ENCODE measurements at regions not wholly inside any gene's neighbourhood (a gene's known extent, or its start where the extent isn't known, plus 50 kb on each side); places are given as distances from the start of the nearest gene placed in this dataset.

GRCh38 chr1:83075107-83075506 is 923.8 kb downstream of the TTLL7 start:
- H3K4me2 ChIP-seq (ENCODE audit: low read length), result no peak overlapping the region
- no peak overlapping the region for H3K27ac ChIP-seq
- no peak for TF ChIP-seq CTCF (IDR thresholded peaks at IDR 0.05)
- H3K79me2 ChIP-seq, result no peaks in the 10 kb centered on the region
- H3K9ac ChIP-seq, result no peak overlapping the region
- H3K4me3 ChIP-seq (ENCODE audit: low read depth, low read length), result no peak overlapping the region
- H2AFZ ChIP-seq, result no peak overlapping the region
- H3K27me3 ChIP-seq (ENCODE audit: control insufficient read depth, insufficient read depth, low read length), result no peaks in the 10 kb centered on the region
- H3K36me3 ChIP-seq (ENCODE audit: control insufficient read depth, insufficient read depth, low read length), result no peaks in the 10 kb centered on the region
- H3K4me1 ChIP-seq, result no peaks in the 10 kb centered on the region
- H3K9me3 ChIP-seq (ENCODE audit: control insufficient read depth, low read length), result no peaks in the 10 kb centered on the region

DNA sequence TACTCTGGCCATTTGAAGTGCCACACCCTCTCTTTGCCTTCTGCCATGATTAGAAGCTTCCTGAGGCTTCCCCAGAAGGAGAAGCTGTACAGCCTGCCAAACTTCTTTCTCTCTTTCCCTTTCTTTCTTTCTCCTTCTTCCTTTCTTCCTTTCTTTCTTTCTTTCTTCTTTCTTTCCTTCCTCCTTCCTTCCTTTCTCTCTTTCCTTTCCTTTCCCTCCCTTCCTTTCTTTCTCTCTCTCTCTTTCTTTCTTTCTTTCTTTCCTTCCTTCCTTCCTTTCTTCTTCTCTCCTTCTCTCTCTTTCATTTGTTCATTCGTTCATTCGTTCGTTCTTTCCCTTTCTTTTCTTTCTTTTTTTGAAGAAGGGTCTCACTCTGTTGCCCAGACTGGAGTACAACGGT is 931.0 kb downstream of the TTLL7 start:
- Histone ChIP-seq H3K36me3 (ENCODE audit: control insufficient read depth, insufficient read depth, low read length) (no peaks in the 10 kb centered on the region), H3K27me3 (ENCODE audit: control insufficient read depth, insufficient read depth, low read length) (no peaks in the 10 kb centered on the region), H3K9ac (no peak overlapping the region), H3K9me3 (ENCODE audit: control insufficient read depth, low read length) (no peaks in the 10 kb centered on the region), H3K27ac (no peak overlapping the region), H3K4me1 (no peaks in the 10 kb centered on the region), H3K4me2 (ENCODE audit: low read length) (no peak overlapping the region), H2AFZ (no peak overlapping the region), H3K4me3 (ENCODE audit: low read depth, low read length) (no peak overlapping the region), H3K79me2 (no peaks in the 10 kb centered on the region)
- no peak for TF ChIP-seq CTCF (IDR thresholded peaks at IDR 0.05)

GRCh38 chr1:83065952-83066727 is 932.8 kb downstream of the TTLL7 start:
- H2AFZ ChIP-seq, result no peak overlapping the region
- no peaks in the 10 kb centered on the region for H3K79me2 ChIP-seq
- H3K4me2 ChIP-seq (ENCODE audit: low read length), result no peak overlapping the region
- H3K36me3 ChIP-seq (ENCODE audit: control insufficient read depth, insufficient read depth, low read length), result no peaks in the 10 kb centered on the region
- H3K9me3 ChIP-seq (ENCODE audit: control insufficient read depth, low read length), result no peaks in the 10 kb centered on the region
- no peaks in the 10 kb centered on the region for H3K27me3 ChIP-seq (ENCODE audit: control insufficient read depth, insufficient read depth, low read length)
- H3K27ac ChIP-seq, result no peak overlapping the region
- H3K9ac ChIP-seq, result no peak overlapping the region
- no peak overlapping the region for H3K4me3 ChIP-seq (ENCODE audit: low read depth, low read length)
- TF ChIP-seq CTCF (IDR thresholded peaks at IDR 0.05), result no peak
- H3K4me1 ChIP-seq, result no peaks in the 10 kb centered on the region

GRCh38 chr1:83064589-83065242 is 934.2 kb downstream of the TTLL7 start:
- Histone ChIP-seq H3K4me3 (ENCODE audit: low read depth, low read length) (no peak overlapping the region), H3K79me2 (no peaks in the 10 kb centered on the region)
- TF ChIP-seq CTCF (IDR thresholded peaks at IDR 0.05), result no peak

More at GRCh38 chr1:83064589-83065242, 934.2 kb downstream of the TTLL7 start:
- no peaks in the 10 kb centered on the region for H3K36me3 ChIP-seq (ENCODE audit: control insufficient read depth, insufficient read depth, low read length)
- H3K27me3 ChIP-seq (ENCODE audit: control insufficient read depth, insufficient read depth, low read length), result no peaks in the 10 kb centered on the region
- H3K9ac ChIP-seq, result no peak overlapping the region
- no peaks in the 10 kb centered on the region for H3K9me3 ChIP-seq (ENCODE audit: control insufficient read depth, low read length)
- no peak overlapping the region for H3K27ac ChIP-seq
- H3K4me1 ChIP-seq, result no peaks in the 10 kb centered on the region
- H3K4me2 ChIP-seq (ENCODE audit: low read length), result no peak overlapping the region
- H2AFZ ChIP-seq, result no peak overlapping the region

All from parathyroid adenoma (tissue), 2 donors.